ENCODE measurements at regions not wholly inside any gene's neighbourhood (a gene's known extent, or its start where the extent isn't known, plus 50 kb on each side); places are given as distances from the start of the nearest gene placed in this dataset.

GRCh38 chr2:122697415-122697814, 942.0 kb downstream of the TSN start:
- no peak overlapping the region for H2AFZ ChIP-seq (ENCODE audit: low read depth, low read length)
- H3K4me1 ChIP-seq (ENCODE audit: low read length), result peaks cover 25% of the 10 kb centered on the region
- no peak overlapping the region for H3K4me3 ChIP-seq (ENCODE audit: low read length)
- TF ChIP-seq CTCF (IDR thresholded peaks at IDR 0.05; ENCODE audit: low read depth, low read length) (no peak), EZH2phosphoT487 (IDR thresholded peaks at IDR 0.05; ENCODE audit: low read depth) (no peak)
- peaks cover 16% of the 10 kb centered on the region for H3K36me3 ChIP-seq (replicated peaks; ENCODE audit: low read depth, low read length)
- H3K9ac ChIP-seq (ENCODE audit: low read length), result no peak overlapping the region
- no peaks in the 10 kb centered on the region for H3K27me3 ChIP-seq (ENCODE audit: low read depth, low read length)
- no peak overlapping the region for H3K27ac ChIP-seq (ENCODE audit: low read length)
- no peak overlapping the region for H3K4me2 ChIP-seq (ENCODE audit: low read length)
- no peaks in the 10 kb centered on the region for H3K9me3 ChIP-seq (ENCODE audit: insufficient read depth, low read length)
- H4K20me1 ChIP-seq (ENCODE audit: insufficient read depth, low read length), result no peaks in the 10 kb centered on the region
- no peaks in the 10 kb centered on the region for H3K79me2 ChIP-seq (ENCODE audit: low read length)

- Histone ChIP-seq H3K4me2 (ENCODE audit: low read length) (peak overlapping the region; percentile 76), H3K9me3 (ENCODE audit: insufficient read depth, low read length) (peaks cover 6% of the 10 kb centered on the region; the same call in 1 of the 2 replicates), H3K79me2 (ENCODE audit: low read length) (no peaks in the 10 kb centered on the region), H4K20me1 (ENCODE audit: insufficient read depth, low read length) (no peaks in the 10 kb centered on the region), H2AFZ (ENCODE audit: low read depth, low read length) (peak overlapping the region; percentile 56; the same call in 1 of the 2 replicates), H3K4me1 (ENCODE audit: low read length) (peaks cover 61% of the 10 kb centered on the region), H3K27ac (ENCODE audit: low read length) (peak overlapping the region; percentile 98), H3K9ac (ENCODE audit: low read length) (peak overlapping the region; percentile 76), H3K4me3 (ENCODE audit: low read length) (peak overlapping the region; percentile 47), H3K27me3 (ENCODE audit: low read depth, low read length) (no peaks in the 10 kb centered on the region), H3K36me3 (replicated peaks; ENCODE audit: low read depth, low read length) (peaks cover 15% of the 10 kb centered on the region)
- TF ChIP-seq EZH2phosphoT487 (IDR thresholded peaks at IDR 0.05; ENCODE audit: low read depth) (no peak), CTCF (IDR thresholded peaks at IDR 0.05; ENCODE audit: low read depth, low read length) (no peak)
Measured at GRCh38 chr2:122703676-122704075, 948.2 kb downstream of the TSN start.

- no peaks in the 10 kb centered on the region for H4K20me1 ChIP-seq (ENCODE audit: insufficient read depth, low read length)
- TF ChIP-seq EZH2phosphoT487 (IDR thresholded peaks at IDR 0.05; ENCODE audit: low read depth) (0 out of 2 replicates have a peak, but pooled peaks have one; percentile 54), CTCF (IDR thresholded peaks at IDR 0.05; ENCODE audit: low read depth, low read length) (no peak)
Measured at GRCh38 chr2:122704109-122704563, 948.7 kb downstream of the TSN start.

GRCh38 chr2:122705746-122706145, 950.3 kb downstream of the TSN start:
- peak overlapping the region; percentile 7; the same call in 1 of the 2 replicates for H2AFZ ChIP-seq (ENCODE audit: low read depth, low read length)
- TF ChIP-seq CTCF (IDR thresholded peaks at IDR 0.05; ENCODE audit: low read depth, low read length), result no peak
- H3K9me3 ChIP-seq (ENCODE audit: insufficient read depth, low read length), result peaks cover 13% of the 10 kb centered on the region; the same call in 1 of the 2 replicates
- H4K20me1 ChIP-seq (ENCODE audit: insufficient read depth, low read length), result no peaks in the 10 kb centered on the region
- peaks cover 19% of the 10 kb centered on the region for H3K36me3 ChIP-seq (replicated peaks; ENCODE audit: low read depth, low read length)
- peak overlapping the region; percentile 98 for H3K27ac ChIP-seq (ENCODE audit: low read length)
- peak overlapping the region; percentile 81 for H3K4me2 ChIP-seq (ENCODE audit: low read length)
- H3K4me3 ChIP-seq (ENCODE audit: low read length), result peak overlapping the region; percentile 41; the same call in 1 of the 2 replicates
- peak overlapping the region; percentile 90 for H3K9ac ChIP-seq (ENCODE audit: low read length)
- no peaks in the 10 kb centered on the region for H3K27me3 ChIP-seq (ENCODE audit: low read depth, low read length)
- H3K4me1 ChIP-seq (ENCODE audit: low read length), result peaks cover 66% of the 10 kb centered on the region
- H3K79me2 ChIP-seq (ENCODE audit: low read length), result no peaks in the 10 kb centered on the region

More at GRCh38 chr2:122704109-122704563, 948.7 kb downstream of the TSN start:
- Histone ChIP-seq H3K4me2 (ENCODE audit: low read length) (peak overlapping the region; percentile 81), H2AFZ (ENCODE audit: low read depth, low read length) (no peak overlapping the region), H3K36me3 (replicated peaks; ENCODE audit: low read depth, low read length) (peaks cover 17% of the 10 kb centered on the region), H3K4me1 (ENCODE audit: low read length) (peaks cover 66% of the 10 kb centered on the region), H3K27me3 (ENCODE audit: low read depth, low read length) (no peaks in the 10 kb centered on the region), H3K79me2 (ENCODE audit: low read length) (no peaks in the 10 kb centered on the region), H3K9ac (ENCODE audit: low read length) (peak overlapping the region; percentile 90), H3K4me3 (ENCODE audit: low read length) (peak overlapping the region; percentile 14; the same call in 1 of the 2 replicates), H3K9me3 (ENCODE audit: insufficient read depth, low read length) (peaks cover 10% of the 10 kb centered on the region; the same call in 1 of the 2 replicates), H3K27ac (ENCODE audit: low read length) (peak overlapping the region; percentile 98)

All from OCI-LY3 (cell line).